ENCODE measurements at regions not wholly inside any gene's neighbourhood (a gene's known extent, or its start where the extent isn't known, plus 50 kb on each side); places are given as distances from the start of the nearest gene placed in this dataset.

DNA sequence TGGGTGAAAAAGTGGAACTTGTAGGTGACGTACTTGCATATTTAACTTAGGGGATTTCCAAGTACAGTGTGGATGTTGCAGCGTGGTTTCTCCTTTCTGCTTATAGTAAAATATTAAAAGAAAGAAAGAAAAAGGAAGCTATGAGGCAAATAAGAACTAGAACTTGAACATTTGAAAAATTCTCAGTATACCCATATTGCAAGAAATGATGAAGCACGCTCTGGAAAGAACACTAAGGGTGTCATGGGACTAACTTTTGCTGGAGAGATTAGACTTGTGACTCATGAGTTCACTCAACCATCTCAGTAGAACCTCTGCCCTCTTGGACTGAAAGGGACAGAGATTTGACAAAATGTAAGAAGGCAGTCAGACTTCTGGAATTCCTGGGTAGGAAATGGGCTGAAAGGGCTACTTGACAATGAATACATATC lies 704.5 kb upstream of the ADGRL4 start:
- Histone ChIP-seq H3K9me2 (ENCODE audit: insufficient read depth, low read length) (no peaks in the 10 kb centered on the region), H3F3A (ENCODE audit: insufficient read depth, low read length, poor library complexity, severe bottlenecking) (no peaks in the 10 kb centered on the region), H3K4me2 (ENCODE audit: low read length) (no peak overlapping the region), H3K9ac (ENCODE audit: low read length) (no peak overlapping the region), H3K27ac (ENCODE audit: low read length) (no peak overlapping the region), H3K36me3 (ENCODE audit: insufficient read depth, low read length) (no peaks in the 10 kb centered on the region), H3K4me3 (ENCODE audit: low read length) (no peak overlapping the region), H2AFZ (ENCODE audit: low read depth, low read length) (no peak overlapping the region), H3K27me3 (ENCODE audit: insufficient read depth, low read depth, low read length) (no peaks in the 10 kb centered on the region), H4K20me1 (ENCODE audit: insufficient read depth) (no peaks in the 10 kb centered on the region), H3K9me3 (ENCODE audit: low read length) (no peaks in the 10 kb centered on the region), H3K79me2 (replicated peaks; ENCODE audit: insufficient read depth, low read length) (no peaks in the 10 kb centered on the region)
- TF ChIP-seq POLR2AphosphoS5 (IDR thresholded peaks at IDR 0.05) (no peak), SMC3 (conservative IDR thresholded peaks at IDR 0.05; ENCODE audit: poor library complexity) (no peak), MXI1 (conservative IDR thresholded peaks at IDR 0.05; ENCODE audit: poor library complexity, severe bottlenecking) (no peak), EP300 (conservative IDR thresholded peaks at IDR 0.05; ENCODE audit: poor library complexity, severe bottlenecking) (no peak), EZH2 (IDR thresholded peaks at IDR 0.05; ENCODE audit: borderline replicate concordance, insufficient read depth, low read length, poor library complexity, severe bottlenecking) (no peak), RAD21 (conservative IDR thresholded peaks at IDR 0.05) (no peak), TAF1 (IDR thresholded peaks at IDR 0.05; ENCODE audit: low read depth) (no peak)
- TF ChIP-seq, protein P1, sequence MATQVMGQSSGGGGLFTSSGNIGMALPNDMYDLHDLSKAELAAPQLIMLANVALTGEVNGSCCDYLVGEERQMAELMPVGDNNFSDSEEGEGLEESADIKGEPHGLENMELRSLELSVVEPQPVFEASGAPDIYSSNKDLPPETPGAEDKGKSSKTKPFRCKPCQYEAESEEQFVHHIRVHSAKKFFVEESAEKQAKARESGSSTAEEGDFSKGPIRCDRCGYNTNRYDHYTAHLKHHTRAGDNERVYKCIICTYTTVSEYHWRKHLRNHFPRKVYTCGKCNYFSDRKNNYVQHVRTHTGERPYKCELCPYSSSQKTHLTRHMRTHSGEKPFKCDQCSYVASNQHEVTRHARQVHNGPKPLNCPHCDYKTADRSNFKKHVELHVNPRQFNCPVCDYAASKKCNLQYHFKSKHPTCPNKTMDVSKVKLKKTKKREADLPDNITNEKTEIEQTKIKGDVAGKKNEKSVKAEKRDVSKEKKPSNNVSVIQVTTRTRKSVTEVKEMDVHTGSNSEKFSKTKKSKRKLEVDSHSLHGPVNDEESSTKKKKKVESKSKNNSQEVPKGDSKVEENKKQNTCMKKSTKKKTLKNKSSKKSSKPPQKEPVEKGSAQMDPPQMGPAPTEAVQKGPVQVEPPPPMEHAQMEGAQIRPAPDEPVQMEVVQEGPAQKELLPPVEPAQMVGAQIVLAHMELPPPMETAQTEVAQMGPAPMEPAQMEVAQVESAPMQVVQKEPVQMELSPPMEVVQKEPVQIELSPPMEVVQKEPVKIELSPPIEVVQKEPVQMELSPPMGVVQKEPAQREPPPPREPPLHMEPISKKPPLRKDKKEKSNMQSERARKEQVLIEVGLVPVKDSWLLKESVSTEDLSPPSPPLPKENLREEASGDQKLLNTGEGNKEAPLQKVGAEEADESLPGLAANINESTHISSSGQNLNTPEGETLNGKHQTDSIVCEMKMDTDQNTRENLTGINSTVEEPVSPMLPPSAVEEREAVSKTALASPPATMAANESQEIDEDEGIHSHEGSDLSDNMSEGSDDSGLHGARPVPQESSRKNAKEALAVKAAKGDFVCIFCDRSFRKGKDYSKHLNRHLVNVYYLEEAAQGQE (IDR thresholded peaks at IDR 0.05; ENCODE audit: borderline replicate concordance) = no peak
- TF ChIP-seq, protein P2, sequence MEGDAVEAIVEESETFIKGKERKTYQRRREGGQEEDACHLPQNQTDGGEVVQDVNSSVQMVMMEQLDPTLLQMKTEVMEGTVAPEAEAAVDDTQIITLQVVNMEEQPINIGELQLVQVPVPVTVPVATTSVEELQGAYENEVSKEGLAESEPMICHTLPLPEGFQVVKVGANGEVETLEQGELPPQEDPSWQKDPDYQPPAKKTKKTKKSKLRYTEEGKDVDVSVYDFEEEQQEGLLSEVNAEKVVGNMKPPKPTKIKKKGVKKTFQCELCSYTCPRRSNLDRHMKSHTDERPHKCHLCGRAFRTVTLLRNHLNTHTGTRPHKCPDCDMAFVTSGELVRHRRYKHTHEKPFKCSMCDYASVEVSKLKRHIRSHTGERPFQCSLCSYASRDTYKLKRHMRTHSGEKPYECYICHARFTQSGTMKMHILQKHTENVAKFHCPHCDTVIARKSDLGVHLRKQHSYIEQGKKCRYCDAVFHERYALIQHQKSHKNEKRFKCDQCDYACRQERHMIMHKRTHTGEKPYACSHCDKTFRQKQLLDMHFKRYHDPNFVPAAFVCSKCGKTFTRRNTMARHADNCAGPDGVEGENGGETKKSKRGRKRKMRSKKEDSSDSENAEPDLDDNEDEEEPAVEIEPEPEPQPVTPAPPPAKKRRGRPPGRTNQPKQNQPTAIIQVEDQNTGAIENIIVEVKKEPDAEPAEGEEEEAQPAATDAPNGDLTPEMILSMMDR (IDR thresholded peaks at IDR 0.05; ENCODE audit: poor library complexity, severe bottlenecking) = no peak

DNA sequence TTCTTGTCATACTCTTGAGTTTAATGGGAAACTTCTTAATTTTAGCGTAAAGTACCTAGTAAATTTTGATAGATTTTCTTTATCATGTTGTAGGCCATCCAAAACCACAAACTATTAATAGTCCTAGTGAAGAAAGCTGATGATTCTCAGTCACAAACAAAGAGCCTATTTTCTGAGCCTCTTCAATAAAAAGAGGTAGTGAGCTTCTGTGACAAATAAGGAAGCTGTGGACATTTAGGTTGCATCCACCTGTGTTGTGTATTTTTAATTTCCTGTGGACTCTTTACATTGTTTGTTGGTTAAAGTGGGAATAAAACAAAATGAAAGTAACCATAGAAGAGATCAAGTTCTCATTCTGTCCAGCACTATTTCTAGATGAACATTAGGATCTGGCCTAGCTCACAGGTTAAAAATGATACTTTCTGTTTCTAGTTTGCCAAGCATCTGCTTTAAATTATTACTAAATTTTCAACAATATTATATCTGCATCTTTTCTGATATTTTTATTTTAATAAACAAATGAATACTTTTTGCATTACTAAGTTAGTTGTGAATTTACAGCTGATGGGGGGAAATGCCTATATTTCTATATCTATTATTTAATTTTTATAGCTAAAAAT lies 702.2 kb upstream of the ADGRL4 start:
- Histone ChIP-seq H3K9ac (ENCODE audit: low read length) (no peak overlapping the region), H3K4me2 (ENCODE audit: low read length) (no peak overlapping the region), H3K27me3 (ENCODE audit: insufficient read depth, low read depth, low read length) (no peaks in the 10 kb centered on the region), H2AFZ (ENCODE audit: low read depth, low read length) (no peak overlapping the region), H3K9me2 (ENCODE audit: insufficient read depth, low read length) (no peaks in the 10 kb centered on the region), H3K4me3 (ENCODE audit: low read length) (no peak overlapping the region), H3K27ac (ENCODE audit: low read length) (no peak overlapping the region), H3F3A (ENCODE audit: insufficient read depth, low read length, poor library complexity, severe bottlenecking) (no peaks in the 10 kb centered on the region), H4K20me1 (ENCODE audit: insufficient read depth) (no peaks in the 10 kb centered on the region), H3K36me3 (ENCODE audit: insufficient read depth, low read length) (no peaks in the 10 kb centered on the region), H3K9me3 (ENCODE audit: low read length) (no peaks in the 10 kb centered on the region), H3K79me2 (replicated peaks; ENCODE audit: insufficient read depth, low read length) (no peaks in the 10 kb centered on the region)
- TF ChIP-seq EZH2 (IDR thresholded peaks at IDR 0.05; ENCODE audit: borderline replicate concordance, insufficient read depth, low read length, poor library complexity, severe bottlenecking) (no peak), RAD21 (conservative IDR thresholded peaks at IDR 0.05) (no peak), EP300 (conservative IDR thresholded peaks at IDR 0.05; ENCODE audit: poor library complexity, severe bottlenecking) (no peak), TAF1 (IDR thresholded peaks at IDR 0.05; ENCODE audit: low read depth) (no peak), POLR2AphosphoS5 (IDR thresholded peaks at IDR 0.05) (no peak)
- TF ChIP-seq, protein P2 (IDR thresholded peaks at IDR 0.05; ENCODE audit: poor library complexity, severe bottlenecking) = no peak
- TF ChIP-seq, protein P1 (IDR thresholded peaks at IDR 0.05; ENCODE audit: borderline replicate concordance) = no peak

Measured in neural cell (in vitro differentiated cells).